ENCODE measurements at regions not wholly inside any gene's neighbourhood (a gene's known extent, or its start where the extent isn't known, plus 50 kb on each side); places are given as distances from the start of the nearest gene placed in this dataset.

- DNase-seq (ENCODE audit: insufficient read length, low spot score) (no peak), FAIRE-seq (no peak)
- no peak for TF ChIP-seq CTCF (IDR thresholded peaks at IDR 0.05; ENCODE audit: insufficient read depth, missing control alignments)
These were observed 145.2 kb upstream of the RTL1 start for GRCh38 chr14:101048766-101049165.

- DNase-seq (ENCODE audit: insufficient read length, low spot score) (no peak), FAIRE-seq (no peak)
- no peak for TF ChIP-seq CTCF (IDR thresholded peaks at IDR 0.05; ENCODE audit: insufficient read depth, missing control alignments)
These were observed 146.0 kb upstream of the RTL1 start for GRCh38 chr14:101049511-101049910.

GRCh38 chr14:101049942-101050341, 146.4 kb upstream of the RTL1 start:
- no peak for FAIRE-seq
- no peak for DNase-seq (ENCODE audit: insufficient read length, low spot score)
- TF ChIP-seq CTCF (IDR thresholded peaks at IDR 0.05; ENCODE audit: insufficient read depth, missing control alignments), result no peak

GRCh38 chr14:101050901-101051490, 147.5 kb upstream of the RTL1 start:
- FAIRE-seq, result no peak
- no peak for TF ChIP-seq CTCF (IDR thresholded peaks at IDR 0.05; ENCODE audit: insufficient read depth, missing control alignments)
- DNase-seq (ENCODE audit: insufficient read length, low spot score), result no peak

DNA sequence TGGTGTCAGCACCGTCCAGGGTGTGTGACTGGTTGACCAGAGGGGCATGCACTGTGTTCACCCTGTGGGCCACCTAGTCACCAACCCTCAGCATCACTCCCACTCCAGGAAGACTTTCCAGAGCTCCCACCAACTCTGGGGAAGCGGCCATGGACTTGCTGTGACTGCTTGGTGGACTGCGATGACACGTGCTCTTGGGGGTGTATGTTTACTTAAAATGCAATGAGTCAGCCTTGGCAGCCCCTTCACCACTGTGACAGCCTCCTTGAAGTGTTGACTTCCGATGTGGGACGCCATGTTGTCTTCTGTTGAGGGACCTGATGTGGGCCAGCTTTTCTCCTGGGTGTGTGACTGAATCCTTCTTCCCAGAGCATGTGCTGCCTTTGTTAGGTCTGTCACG, 151.1 kb upstream of the RTL1 start:
- FAIRE-seq, result no peak
- no peak for TF ChIP-seq CTCF (IDR thresholded peaks at IDR 0.05; ENCODE audit: insufficient read depth, missing control alignments)
- no peak for DNase-seq (ENCODE audit: insufficient read length, low spot score)

DNA sequence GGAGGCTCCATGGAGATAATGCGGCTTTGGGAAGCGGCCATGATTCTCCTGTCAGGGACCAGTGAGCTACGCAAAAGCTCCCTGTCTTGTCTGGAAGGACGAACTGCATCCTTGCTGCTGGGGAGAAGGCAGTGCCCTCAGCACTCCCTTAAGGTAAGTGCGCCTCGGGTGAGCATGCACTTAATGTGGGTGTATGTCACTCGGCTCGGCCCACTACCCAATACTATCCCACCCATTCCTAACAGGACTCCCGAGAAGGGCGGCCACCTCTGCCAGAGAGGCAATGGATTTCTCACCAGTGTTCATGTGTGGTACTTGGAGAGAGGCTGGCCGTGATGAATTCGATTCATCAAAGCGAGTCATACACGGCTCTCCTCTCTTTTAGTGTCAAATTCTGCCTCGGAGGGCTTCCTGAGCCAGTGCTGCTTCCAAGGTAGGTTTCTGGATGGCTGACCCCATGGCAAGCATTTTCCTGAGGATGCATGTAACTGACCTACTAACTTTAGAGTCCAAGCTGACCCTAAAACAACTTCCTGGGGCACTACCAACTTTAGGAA, 151.7 kb upstream of the RTL1 start:
- TF ChIP-seq CTCF (IDR thresholded peaks at IDR 0.05; ENCODE audit: insufficient read depth, missing control alignments), result no peak
- FAIRE-seq, result no peak

GRCh38 chr14:101055776-101056374, 152.4 kb upstream of the RTL1 start:
- no peak for DNase-seq (ENCODE audit: insufficient read length, low spot score)
- no peak for TF ChIP-seq CTCF (IDR thresholded peaks at IDR 0.05; ENCODE audit: insufficient read depth, missing control alignments)
- no peak for FAIRE-seq

More for the DNA sequence above, 151.7 kb upstream of the RTL1 start:
- DNase-seq (ENCODE audit: insufficient read length, low spot score), result no peak
